SK-N-SH (cell line): ENCODE measurements at regions not wholly inside any gene's neighbourhood (a gene's known extent, or its start where the extent isn't known, plus 50 kb on each side); places are given as distances from the start of the nearest gene placed in this dataset.
"Not testable (repeated sequence)": the region's sequence is repeated elsewhere in the genome, so short reads cannot be mapped to it uniquely, and the experiment has no call there.

Experiments used
- EZH2phosphoT487 ChIP-seq: fragments of 200-600 bp; sonication (generic); IDR thresholded peaks from 2 replicates; pipeline ENCODE4 v1.6.1; 2017; ENCODE audit warnings: low read depth, mixed run types, mild to moderate bottlenecking, antibody characterized with exemption, moderate library complexity, borderline replicate concordance
- GABPA ChIP-seq: IDR thresholded peaks from 2 replicates; pipeline ENCODE4 v1.4.0; 2012; ENCODE audit warnings: low read depth, mild to moderate bottlenecking
- SIN3A ChIP-seq: IDR thresholded peaks from 2 replicates; pipeline ENCODE4 v1.6.1; 2012; ENCODE audit warnings: low read depth, mild to moderate bottlenecking, low read length, moderate library complexity, borderline replicate concordance
- YY1 ChIP-seq: IDR thresholded peaks from 2 replicates; pipeline ENCODE4 v1.4.0; 2012; ENCODE audit warnings: low read depth, mild to moderate bottlenecking
- TF ChIP-seq, protein P1 (sequence below): fragments of 200-600 bp; sonication (generic); IDR thresholded peaks from 2 replicates; pipeline ENCODE4 v1.6.1; 2017; ENCODE audit warnings: antibody characterized with exemption, mild to moderate bottlenecking, moderate library complexity
- TF ChIP-seq, protein P2 (sequence below): IDR thresholded peaks from 2 replicates; pipeline ENCODE4 v1.4.0; 2012; ENCODE audit warnings: low read depth, borderline replicate concordance

DNA sequence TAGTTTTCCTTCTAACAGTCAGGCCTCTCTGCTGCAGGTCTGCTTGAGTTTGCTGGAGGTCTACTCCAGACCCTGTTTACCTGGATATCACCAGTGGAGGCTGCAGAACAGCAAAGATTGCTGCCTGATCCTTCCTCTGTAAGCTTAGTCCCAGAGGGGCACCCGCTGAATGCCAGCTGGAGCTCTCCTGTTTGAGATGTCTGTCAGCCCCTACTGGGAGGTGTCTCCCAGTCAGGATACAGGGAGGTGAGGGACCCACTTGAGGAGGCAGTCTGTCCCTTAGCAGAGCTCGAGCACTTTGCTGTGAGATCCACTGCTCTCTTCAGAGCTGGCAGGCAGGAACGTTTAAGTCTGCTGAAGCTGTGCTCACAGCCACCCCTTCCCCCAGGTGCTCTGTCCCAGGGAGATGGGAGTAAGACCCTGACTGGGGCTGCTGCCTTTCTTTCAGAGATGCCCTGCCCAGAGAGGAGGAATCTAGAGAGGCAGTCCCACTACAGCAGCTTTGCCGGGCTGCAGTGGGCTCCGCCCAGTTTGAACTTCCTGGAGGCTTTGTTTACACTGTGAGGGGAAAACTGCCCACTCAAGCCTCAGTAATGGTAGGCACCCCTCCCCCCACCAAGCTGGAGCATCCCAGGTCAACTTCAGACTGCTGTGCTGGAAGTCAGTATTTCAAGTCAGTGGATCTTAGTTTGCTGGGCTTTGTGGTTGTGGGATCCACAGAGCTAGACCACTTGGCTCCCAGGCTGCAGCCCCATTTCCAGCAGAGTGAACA, 163.1 kb upstream of the WDFY3 start:
- TF ChIP-seq, protein P1, sequence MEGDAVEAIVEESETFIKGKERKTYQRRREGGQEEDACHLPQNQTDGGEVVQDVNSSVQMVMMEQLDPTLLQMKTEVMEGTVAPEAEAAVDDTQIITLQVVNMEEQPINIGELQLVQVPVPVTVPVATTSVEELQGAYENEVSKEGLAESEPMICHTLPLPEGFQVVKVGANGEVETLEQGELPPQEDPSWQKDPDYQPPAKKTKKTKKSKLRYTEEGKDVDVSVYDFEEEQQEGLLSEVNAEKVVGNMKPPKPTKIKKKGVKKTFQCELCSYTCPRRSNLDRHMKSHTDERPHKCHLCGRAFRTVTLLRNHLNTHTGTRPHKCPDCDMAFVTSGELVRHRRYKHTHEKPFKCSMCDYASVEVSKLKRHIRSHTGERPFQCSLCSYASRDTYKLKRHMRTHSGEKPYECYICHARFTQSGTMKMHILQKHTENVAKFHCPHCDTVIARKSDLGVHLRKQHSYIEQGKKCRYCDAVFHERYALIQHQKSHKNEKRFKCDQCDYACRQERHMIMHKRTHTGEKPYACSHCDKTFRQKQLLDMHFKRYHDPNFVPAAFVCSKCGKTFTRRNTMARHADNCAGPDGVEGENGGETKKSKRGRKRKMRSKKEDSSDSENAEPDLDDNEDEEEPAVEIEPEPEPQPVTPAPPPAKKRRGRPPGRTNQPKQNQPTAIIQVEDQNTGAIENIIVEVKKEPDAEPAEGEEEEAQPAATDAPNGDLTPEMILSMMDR: not testable (repeated sequence)
- not testable (repeated sequence) for TF ChIP-seq YY1, SIN3A, GABPA, EZH2phosphoT487
- TF ChIP-seq, protein P2, sequence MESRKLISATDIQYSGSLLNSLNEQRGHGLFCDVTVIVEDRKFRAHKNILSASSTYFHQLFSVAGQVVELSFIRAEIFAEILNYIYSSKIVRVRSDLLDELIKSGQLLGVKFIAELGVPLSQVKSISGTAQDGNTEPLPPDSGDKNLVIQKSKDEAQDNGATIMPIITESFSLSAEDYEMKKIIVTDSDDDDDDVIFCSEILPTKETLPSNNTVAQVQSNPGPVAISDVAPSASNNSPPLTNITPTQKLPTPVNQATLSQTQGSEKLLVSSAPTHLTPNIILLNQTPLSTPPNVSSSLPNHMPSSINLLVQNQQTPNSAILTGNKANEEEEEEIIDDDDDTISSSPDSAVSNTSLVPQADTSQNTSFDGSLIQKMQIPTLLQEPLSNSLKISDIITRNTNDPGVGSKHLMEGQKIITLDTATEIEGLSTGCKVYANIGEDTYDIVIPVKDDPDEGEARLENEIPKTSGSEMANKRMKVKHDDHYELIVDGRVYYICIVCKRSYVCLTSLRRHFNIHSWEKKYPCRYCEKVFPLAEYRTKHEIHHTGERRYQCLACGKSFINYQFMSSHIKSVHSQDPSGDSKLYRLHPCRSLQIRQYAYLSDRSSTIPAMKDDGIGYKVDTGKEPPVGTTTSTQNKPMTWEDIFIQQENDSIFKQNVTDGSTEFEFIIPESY: not testable (repeated sequence)
